HCT116 (cell line): ENCODE measurements at regions not wholly inside any gene's neighbourhood (a gene's known extent, or its start where the extent isn't known, plus 50 kb on each side); places are given as distances from the start of the nearest gene placed in this dataset. TPM values are rescaled to one million over a fixed set of nuclear protein-coding genes. Genes with fewer than 3 reads are reported as not detected.

ENCODE experiments used
- ATAC-seq: fragments of 200-7000 bp; cut with Tn5 transposase; 2 replicates; pipeline ENCODE4 v1.9.1; 2020; ENCODE audit warnings: mild to moderate bottlenecking, moderate library complexity
- BruUV-seq: library from RNA; stranded (reverse); fragments of 400-500 nt; replicated peaks from 2 replicates; lab custom pipeline; 2021; lab: Mats Ljungman, UMichigan
- CTCF ChIA-PET: fragments of 300-600 bp; sonication (Branson Sonifier 250); formaldehyde crosslinking; loops from one replicate; lab custom pipeline; 2021; ENCODE audit warnings: antibody characterized with exemption; lab: Charles Lee
- POLR2A ChIA-PET: fragments of 300-600, 350-600 bp; sonication (Branson Sonifier 250); formaldehyde crosslinking; loops from one replicate; lab custom pipeline; 2021; ENCODE audit warnings: antibody characterized with exemption; lab: Charles Lee
- RAD21 ChIA-PET, 2 experiments: fragments of 300-600 bp; sonication (Branson Sonifier 250); formaldehyde crosslinking; loops; one replicate each; lab custom pipeline; 2023; ENCODE audit warnings: low total read pairs in 2 of 2; ENCODE audit not compliant: uncharacterized antibody in 2 of 2, unreplicated experiment in 2 of 2, low non-redundant PET in 1 of 2; lab: Charles Lee
- DNase-seq: peaks from one replicate; pipeline ENCODE4 v3.0.0-alpha.2; 2010; ENCODE audit warnings: low read depth, low spot score
- H2AFZ ChIP-seq: fragments of 200-600 bp; shearing (Covaris generic), sonication (generic); 2 replicates; pipeline ENCODE4 v1.6.1; 2017; ENCODE audit warnings: low read depth, mixed run types, mixed read lengths, antibody characterized with exemption, low read length; ENCODE audit not compliant: poor library complexity, severe bottlenecking
- H3K27ac ChIP-seq: 2 replicates; pipeline ENCODE4 v1.5.1; 2012; ENCODE audit warnings: low read depth, low read length
- H3K27me3 ChIP-seq: fragments of 200-600 bp; sonication (generic); 2 replicates; pipeline ENCODE4 v1.6.1; 2016; ENCODE audit warnings: mixed run types, low read length, mixed read lengths; ENCODE audit not compliant: insufficient read depth
- H3K36me3 ChIP-seq, 2 experiments: fragments of 200-500 bp in 1 of 2; fragments of 200-600 bp in 1 of 2; sonication (Bioruptor generic) in 1 of 2; sonication (generic) in 1 of 2; 2 replicates each; pipeline versions ENCODE4 v1.5.1 to v1.6.1; 2014 to 2016; ENCODE audit warnings: low read length in 2 of 2, inconsistent platforms in 1 of 2, mixed read lengths in 1 of 2, mixed run types in 1 of 2; ENCODE audit not compliant: insufficient read depth in 2 of 2, control insufficient read depth in 1 of 2
- H3K4me1 ChIP-seq, 2 experiments: fragments of 200-600 bp in 1 of 2; sonication (generic) in 1 of 2; 2 replicates each; pipeline versions ENCODE4 v1.5.1 to v1.6.1; 2012 to 2017; ENCODE audit warnings: low read length in 2 of 2, inconsistent platforms in 1 of 2, mild to moderate bottlenecking in 1 of 2, mixed read lengths in 1 of 2, mixed run types in 1 of 2, moderate library complexity in 1 of 2; ENCODE audit not compliant: insufficient read depth in 2 of 2, control insufficient read depth in 1 of 2
- H3K4me2 ChIP-seq: fragments of 200-600 bp; sonication (generic); 2 replicates; pipeline ENCODE4 v1.6.1; 2017; ENCODE audit warnings: mixed run types, low read length, mixed read lengths
- H3K4me3 ChIP-seq, 2 experiments: fragments of 200-600 bp in 1 of 2; sonication (generic) in 1 of 2; replicated peaks in 1 of 2; 2 replicates each; pipeline ENCODE4 v1.5.1; 2011 to 2016; ENCODE audit warnings: low read length in 2 of 2, control low read depth in 1 of 2, low read depth in 1 of 2, mild to moderate bottlenecking in 1 of 2, mixed read lengths in 1 of 2, mixed run types in 1 of 2
- H3K79me2 ChIP-seq: fragments of 200-600 bp; sonication (generic); 2 replicates; pipeline ENCODE4 v1.6.1; 2017; ENCODE audit warnings: mild to moderate bottlenecking, mixed run types, low read length, moderate library complexity, mixed read lengths; ENCODE audit not compliant: insufficient read depth
- H3K9ac ChIP-seq: fragments of 200-600 bp; sonication (generic); 2 replicates; pipeline ENCODE4 v1.6.1; 2016; ENCODE audit warnings: low read length, mixed read lengths
- H3K9me2 ChIP-seq: fragments of 200-600 bp; sonication (generic), shearing (Covaris generic); 2 replicates; pipeline ENCODE4 v1.6.1; 2017; ENCODE audit warnings: mixed run types, mild to moderate bottlenecking, moderate library complexity; ENCODE audit not compliant: insufficient read depth
- H3K9me3 ChIP-seq, 2 experiments: fragments of 200-500 bp in 1 of 2; fragments of 200-600 bp in 1 of 2; sonication (Bioruptor generic) in 1 of 2; sonication (generic) in 1 of 2; 2 replicates each; pipeline ENCODE4 v1.6.1; 2014 to 2017; ENCODE audit warnings: low read length in 2 of 2, mixed read lengths in 2 of 2, inconsistent platforms in 1 of 2, low read depth in 1 of 2, mild to moderate bottlenecking in 1 of 2, mixed run types in 1 of 2, moderate library complexity in 1 of 2; ENCODE audit not compliant: control insufficient read depth in 1 of 2, insufficient read depth in 1 of 2
- H4K20me1 ChIP-seq: fragments of 200-600 bp; sonication (generic), shearing (Covaris generic); 2 replicates; pipeline ENCODE4 v1.6.1; 2017; ENCODE audit warnings: mixed run types, mild to moderate bottlenecking, moderate library complexity; ENCODE audit not compliant: insufficient read depth
- ATF3 ChIP-seq: IDR thresholded peaks from 2 replicates; pipeline ENCODE4 v1.6.1; 2012
- CBX3 ChIP-seq: IDR thresholded peaks from 2 replicates; pipeline ENCODE4 v1.6.1; 2012; ENCODE audit warnings: low read depth
- EGR1 ChIP-seq: IDR thresholded peaks from 2 replicates; pipeline ENCODE4 v1.6.1; 2012; ENCODE audit warnings: low read depth
- ELF1 ChIP-seq: IDR thresholded peaks from 2 replicates; pipeline ENCODE4 v1.6.1; 2012; ENCODE audit warnings: low read depth, borderline replicate concordance
- EZH2phosphoT487 ChIP-seq: fragments of 200-600 bp; IDR thresholded peaks from 2 replicates; pipeline ENCODE4 v1.6.1; 2018; ENCODE audit warnings: antibody characterized with exemption, borderline replicate concordance
- FOSL1 ChIP-seq: IDR thresholded peaks from 2 replicates; pipeline ENCODE4 v1.6.1; 2012; ENCODE audit warnings: low read depth
- MAX ChIP-seq: IDR thresholded peaks from 2 replicates; pipeline ENCODE4 v1.6.1; 2012
- POLR2A ChIP-seq: IDR thresholded peaks from 2 replicates; pipeline ENCODE4 v1.7.0; 2011; ENCODE audit warnings: borderline replicate concordance; ENCODE audit not compliant: insufficient read depth, insufficient read length; ENCODE audit errors: extremely low read depth
- POLR2AphosphoS5 ChIP-seq: IDR thresholded peaks from 2 replicates; pipeline ENCODE4 v1.6.1; 2011; ENCODE audit warnings: mild to moderate bottlenecking, low read depth, low read length, moderate library complexity
- SRF ChIP-seq: IDR thresholded peaks from 2 replicates; pipeline ENCODE4 v1.6.1; 2012; ENCODE audit warnings: low read depth
- ZBTB33 ChIP-seq: IDR thresholded peaks from 2 replicates; pipeline ENCODE4 v1.6.1; 2011; ENCODE audit warnings: mild to moderate bottlenecking, low read length, moderate library complexity; ENCODE audit not compliant: insufficient replicate concordance; ENCODE audit errors: extremely low read depth
- ZFX ChIP-seq: fragments of 450-650 bp; IDR thresholded peaks from 2 replicates; pipeline ENCODE4 v1.6.1; 2017
- intact Hi-C: fragments of 100-400 bp; cut with micrococcal nuclease; formaldehyde crosslinking; loops from 2 replicates; pipeline ENCODE4 v1.10.0; 2022
- microRNA-seq: library from miRNA; unstranded; fragments of <30 nt; microRNA quantifications from one replicate; pipeline ENCODE4, GENCODE V29; 2016; ENCODE audit warnings: borderline number of aligned reads

GRCh38 chr5:143453720-143454119 lies 50.2 kb upstream of the NR3C1 start:
- ATAC-seq, result no peak
- intact Hi-C loops, result no loop called here
- no peaks in the 10 kb centered on the region for H3K9me2 ChIP-seq

More at GRCh38 chr5:143453720-143454119, 50.2 kb upstream of the NR3C1 start:
- Histone ChIP-seq H3K4me2 (no peak overlapping the region), H4K20me1 (no peaks in the 10 kb centered on the region), H3K9ac (no peak overlapping the region), H3K79me2 (no peaks in the 10 kb centered on the region), H3K27me3 (no peaks in the 10 kb centered on the region), H3K9me3 (no peaks in the 10 kb centered on the region), H3K4me3 (no peak overlapping the region), H2AFZ (no peak overlapping the region), H3K4me1 (peaks cover 0 to 9% of the 10 kb centered on the region in 2 experiments; a peak in 1 of 4 replicates), H3K36me3 (no peaks in the 10 kb centered on the region), H3K27ac (no peak overlapping the region)
- no TSS peak for BruUV-seq
- RAD21 ChIA-PET, result no interaction called here
- POLR2A ChIA-PET, result no interaction called here
- CTCF ChIA-PET, result no interaction called here
- no peak for TF ChIP-seq MAX
- no peak for TF ChIP-seq EGR1
- TF ChIP-seq ZFX, result no peak
- no peak for TF ChIP-seq EZH2phosphoT487
- no peak for TF ChIP-seq CBX3
- no peak for TF ChIP-seq FOSL1
- TF ChIP-seq POLR2A, result no peak
- no peak for TF ChIP-seq POLR2AphosphoS5
- no peak for TF ChIP-seq ATF3
- TF ChIP-seq SRF, result no peak
- TF ChIP-seq ELF1, result no peak
- no peak for TF ChIP-seq ZBTB33
- no peak for DNase-seq

Small RNAs in the stretch of these regions (microRNA-seq; reads per million reads assigned to microRNA genes)
- not detected for gene MIR5197
